Adrenal gland (tissue), 5 donors: ENCODE measurements at regions not wholly inside any gene's neighbourhood (a gene's known extent, or its start where the extent isn't known, plus 50 kb on each side); places are given as distances from the start of the nearest gene placed in this dataset.
"Not testable (repeated sequence)": the region's sequence is repeated elsewhere in the genome, so short reads cannot be mapped to it uniquely, and the experiment has no call there.

Experiments used
- POLR2A ChIP-seq, 2 donors: fragments of 450-650 bp; IDR thresholded peaks; one replicate each; pipeline ENCODE4 v1.6.1; 2017; ENCODE audit warnings: antibody characterized with exemption in 2 of 2, mild to moderate bottlenecking in 2 of 2, moderate library complexity in 1 of 2
- TF ChIP-seq, protein P1 (sequence below), 6 experiments: fragments of 450-650 bp in 4 of 6; fragments of 200-600 bp in 2 of 6; sonication (generic) in 1 of 6; IDR thresholded peaks; 1 replicate in 5 of 6; 2 replicates in 1 of 6; pipeline versions ENCODE4 v1.5.1 to v1.8.0; 2016 to 2021; ENCODE audit warnings: antibody characterized with exemption in 6 of 6, mild to moderate bottlenecking in 2 of 6, moderate library complexity in 1 of 6
- donor health status: DM: no; HTN: no; CAD: no.

- TF ChIP-seq, protein P1, sequence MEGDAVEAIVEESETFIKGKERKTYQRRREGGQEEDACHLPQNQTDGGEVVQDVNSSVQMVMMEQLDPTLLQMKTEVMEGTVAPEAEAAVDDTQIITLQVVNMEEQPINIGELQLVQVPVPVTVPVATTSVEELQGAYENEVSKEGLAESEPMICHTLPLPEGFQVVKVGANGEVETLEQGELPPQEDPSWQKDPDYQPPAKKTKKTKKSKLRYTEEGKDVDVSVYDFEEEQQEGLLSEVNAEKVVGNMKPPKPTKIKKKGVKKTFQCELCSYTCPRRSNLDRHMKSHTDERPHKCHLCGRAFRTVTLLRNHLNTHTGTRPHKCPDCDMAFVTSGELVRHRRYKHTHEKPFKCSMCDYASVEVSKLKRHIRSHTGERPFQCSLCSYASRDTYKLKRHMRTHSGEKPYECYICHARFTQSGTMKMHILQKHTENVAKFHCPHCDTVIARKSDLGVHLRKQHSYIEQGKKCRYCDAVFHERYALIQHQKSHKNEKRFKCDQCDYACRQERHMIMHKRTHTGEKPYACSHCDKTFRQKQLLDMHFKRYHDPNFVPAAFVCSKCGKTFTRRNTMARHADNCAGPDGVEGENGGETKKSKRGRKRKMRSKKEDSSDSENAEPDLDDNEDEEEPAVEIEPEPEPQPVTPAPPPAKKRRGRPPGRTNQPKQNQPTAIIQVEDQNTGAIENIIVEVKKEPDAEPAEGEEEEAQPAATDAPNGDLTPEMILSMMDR (IDR thresholded peaks at IDR 0.05), result not testable (repeated sequence)
- not testable (repeated sequence) for TF ChIP-seq POLR2A (IDR thresholded peaks at IDR 0.05)
Measured at GRCh38 chr9:42341860-42342259, 158.4 kb downstream of the SPATA31A6 start.
